Bronchial epithelial cell (primary cell): ENCODE measurements at regions not wholly inside any gene's neighbourhood (a gene's known extent, or its start where the extent isn't known, plus 50 kb on each side); places are given as distances from the start of the nearest gene placed in this dataset.

ENCODE experiments used
- DNase-seq: peaks from one replicate; pipeline ENCODE4 v3.0.0-alpha.2; 2010; ENCODE audit warnings: low read depth
- FAIRE-seq: peaks from 2 replicates; lab custom pipeline; 2011; peaks lifted over from hg19 to GRCh38; lab: Jason Lieb, UNC
- H3K27me3 ChIP-seq: 2 replicates; pipeline ENCODE4 v1.5.1; 2011; ENCODE audit warnings: low read length; ENCODE audit not compliant: control insufficient read depth, insufficient read depth
- H3K36me3 ChIP-seq: 2 replicates; pipeline ENCODE4 v1.5.1; 2011; ENCODE audit warnings: low read length; ENCODE audit not compliant: control insufficient read depth, insufficient read depth
- H3K4me3 ChIP-seq: 2 replicates; pipeline ENCODE4 v1.5.1; 2011; ENCODE audit warnings: mild to moderate bottlenecking, low read depth, low read length, control low read depth
- CTCF ChIP-seq: IDR thresholded peaks from 2 replicates; pipeline ENCODE4 v1.5.1; 2011; ENCODE audit warnings: mild to moderate bottlenecking, moderate library complexity, low read length, control low read depth, inconsistent platforms; ENCODE audit not compliant: insufficient read depth, severe bottlenecking

GRCh38 chr2:43100362-43100882 is 126.0 kb downstream of the ZFP36L2 start:
- Histone ChIP-seq H3K27me3 (no peaks in the 10 kb centered on the region), H3K4me3 (peak overlapping the region; percentile 12), H3K36me3 (no peaks in the 10 kb centered on the region)
- DNase-seq (no peak), FAIRE-seq (no peak)
- TF ChIP-seq CTCF: no peak

- DNase-seq: no peak
- no peak for TF ChIP-seq CTCF
- no peaks in the 10 kb centered on the region for H3K27me3 ChIP-seq
- H3K4me3 ChIP-seq: no peak overlapping the region
- no peaks in the 10 kb centered on the region for H3K36me3 ChIP-seq
- FAIRE-seq: no peak
These were observed 126.6 kb downstream of the ZFP36L2 start for GRCh38 chr2:43099797-43100196.

GRCh38 chr2:43098539-43098938 is 127.9 kb downstream of the ZFP36L2 start:
- H3K4me3 ChIP-seq: no peak overlapping the region
- no peaks in the 10 kb centered on the region for H3K27me3 ChIP-seq
- DNase-seq: no peak
- FAIRE-seq: no peak
- TF ChIP-seq CTCF: no peak
- H3K36me3 ChIP-seq: no peaks in the 10 kb centered on the region

- Histone ChIP-seq H3K4me3 (no peak overlapping the region), H3K27me3 (no peaks in the 10 kb centered on the region), H3K36me3 (no peaks in the 10 kb centered on the region)
- FAIRE-seq (no peak), DNase-seq (no peak)
- TF ChIP-seq CTCF: no peak
These were observed 128.6 kb downstream of the ZFP36L2 start for GRCh38 chr2:43097644-43098408.

- no peak for FAIRE-seq
- no peaks in the 10 kb centered on the region for H3K27me3 ChIP-seq
These were observed 130.7 kb downstream of the ZFP36L2 start for GRCh38 chr2:43095533-43096295.

More at GRCh38 chr2:43095533-43096295, 130.7 kb downstream of the ZFP36L2 start:
- no peaks in the 10 kb centered on the region for H3K36me3 ChIP-seq
- no peak for TF ChIP-seq CTCF
- H3K4me3 ChIP-seq: no peak overlapping the region
- DNase-seq: no peak
